NCI-H82 treated with DMSO at 0.1 percent for 48 hours (cell line): ENCODE measurements at regions not wholly inside any gene's neighbourhood (a gene's known extent, or its start where the extent isn't known, plus 50 kb on each side); places are given as distances from the start of the nearest gene placed in this dataset.
"Not testable (repeated sequence)": the region's sequence is repeated elsewhere in the genome, so short reads cannot be mapped to it uniquely, and the experiment has no call there.

ENCODE experiments used
- DNase-seq: peaks from one replicate; lab custom pipeline; 2025; ENCODE audit not compliant: unreplicated experiment; lab: John Stamatoyannopoulos, UW

DNA sequence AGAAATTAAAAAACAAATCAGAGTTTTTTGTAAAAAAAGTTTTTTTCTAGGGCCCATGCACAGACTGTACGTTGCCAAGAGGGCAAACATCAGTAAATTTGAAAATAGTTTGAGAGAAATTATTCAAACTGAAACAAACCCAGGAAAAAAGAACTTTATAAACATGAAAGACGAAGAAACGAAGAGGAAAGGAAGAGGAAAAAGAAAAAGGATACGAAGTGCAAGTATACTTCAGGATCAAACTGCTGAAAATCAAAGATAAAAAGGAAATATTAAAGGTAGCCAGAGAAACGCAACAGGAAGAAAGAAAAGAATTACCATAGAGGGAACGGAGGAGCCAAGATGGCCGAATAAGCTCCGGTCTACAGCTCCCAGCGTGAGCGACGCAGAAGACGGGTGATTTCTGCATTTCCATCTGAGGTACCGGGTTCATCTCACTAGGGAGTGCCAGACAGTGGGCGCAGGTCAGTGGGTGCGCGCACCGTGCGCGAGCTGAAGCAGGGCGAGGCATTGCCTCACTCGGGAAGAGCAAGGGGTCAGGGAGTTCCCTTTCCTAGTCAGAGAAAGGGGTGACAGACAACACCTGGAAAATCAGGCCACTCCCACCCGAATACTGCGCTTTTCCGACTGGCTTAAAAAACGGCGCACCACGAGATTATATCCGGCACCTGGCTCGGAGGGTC is 94.4 kb upstream of the GAS1 start:
- DNase-seq: not testable (repeated sequence)

DNA sequence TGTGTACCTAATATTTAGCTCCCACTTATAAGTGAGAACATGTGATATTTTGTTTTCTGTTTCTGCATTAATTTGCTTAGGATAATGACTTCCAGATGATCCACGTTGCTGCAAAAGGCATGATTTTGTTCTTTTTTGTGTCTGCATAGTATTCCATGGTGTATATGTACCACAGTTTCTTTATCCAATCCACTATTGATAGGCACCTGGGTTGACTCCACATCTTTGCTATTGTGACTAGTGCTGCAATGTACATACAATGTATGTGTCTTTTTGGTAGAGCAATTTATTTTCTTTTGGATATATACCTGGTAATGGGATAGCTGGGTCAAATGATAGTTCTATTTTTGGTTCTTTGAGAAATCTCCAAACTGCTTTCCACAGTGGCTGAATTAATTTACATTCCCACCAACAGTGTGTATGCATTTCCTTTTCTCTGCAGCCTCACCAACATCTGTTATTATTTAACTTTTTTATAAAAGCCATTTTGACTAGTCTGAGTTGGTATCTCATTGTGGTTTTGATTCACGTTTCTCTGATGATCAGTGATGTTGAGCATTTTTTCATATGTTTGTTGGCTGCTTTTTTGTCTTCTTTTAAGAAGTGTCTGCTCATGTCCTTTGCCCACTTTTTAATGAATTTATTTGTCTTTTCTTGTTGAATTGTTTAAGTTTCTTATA is 102.8 kb upstream of the GAS1 start:
- DNase-seq: not testable (repeated sequence)

DNA sequence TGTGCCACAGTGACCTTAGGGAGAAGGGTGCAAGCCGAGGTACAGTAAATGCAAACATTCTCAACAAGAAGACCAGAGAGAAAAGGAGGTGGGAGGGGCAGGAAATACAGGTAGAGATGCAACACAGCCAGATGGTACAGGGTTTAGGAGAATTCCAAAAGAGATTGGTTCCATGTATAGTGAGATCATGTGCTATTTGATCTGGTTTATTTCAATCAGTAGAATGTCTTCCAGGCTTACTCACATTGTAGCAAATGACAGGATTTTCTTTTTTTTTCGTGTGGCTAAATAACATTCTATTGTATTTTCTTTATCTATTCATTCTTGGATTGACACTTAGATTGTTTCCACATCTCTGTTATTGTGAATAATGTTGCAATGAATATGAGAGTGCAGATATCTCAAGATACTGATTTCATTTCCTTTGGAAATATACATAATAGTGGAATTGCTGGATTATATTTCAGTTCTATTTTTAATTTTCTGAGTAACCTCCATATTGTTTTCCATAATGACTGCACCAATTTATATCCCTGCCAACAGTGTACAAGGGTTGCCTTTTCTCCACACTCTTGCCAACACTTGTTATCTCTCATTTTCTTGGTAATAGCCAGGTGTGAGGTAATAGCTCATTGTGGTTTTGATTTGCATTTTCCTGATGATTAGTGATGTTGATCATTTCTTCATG is 107.8 kb upstream of the GAS1 start:
- DNase-seq: no peak

GRCh38 chr9:87059772-87060171 is 112.5 kb upstream of the GAS1 start:
- no peak for DNase-seq

DNA sequence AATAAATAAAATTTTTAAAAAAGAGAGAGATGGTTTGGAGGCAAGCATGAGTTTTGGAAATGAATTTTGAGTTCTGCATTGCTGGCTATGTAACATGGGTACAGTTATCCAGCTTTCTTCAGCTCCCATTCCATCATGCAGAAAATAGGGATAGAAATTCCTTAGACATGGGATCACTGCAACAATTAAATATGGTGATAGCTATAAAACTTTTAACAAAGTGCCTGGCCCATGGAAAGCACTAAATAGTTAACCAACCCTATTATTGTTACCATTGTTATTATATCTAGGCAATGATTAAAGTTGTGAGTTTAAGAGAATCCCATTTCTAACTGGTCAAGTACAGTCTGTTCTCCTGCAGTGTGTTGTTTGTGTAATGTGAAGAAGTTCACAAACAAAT is 115.4 kb upstream of the GAS1 start:
- no peak for DNase-seq

GRCh38 chr9:87063246-87063645 is 115.9 kb upstream of the GAS1 start:
- DNase-seq: no peak

DNA sequence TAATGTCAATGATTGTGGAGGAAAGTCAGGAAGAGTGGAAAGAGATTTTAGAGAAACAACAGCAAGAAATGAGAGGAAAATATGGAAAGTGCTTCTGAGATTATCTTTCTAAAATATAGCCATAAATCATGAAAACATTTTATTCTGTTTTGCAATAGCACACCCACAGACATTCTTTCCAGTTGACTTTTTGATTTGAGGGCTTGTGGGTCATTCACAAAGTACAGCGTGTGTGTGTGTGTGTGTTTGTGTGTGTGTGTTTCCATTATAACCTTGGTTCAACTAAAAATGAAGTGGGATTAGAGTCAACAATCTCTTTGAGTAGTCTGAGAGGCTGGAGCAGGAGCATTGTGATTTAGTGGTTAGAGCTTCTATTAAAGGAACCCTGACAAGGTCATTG is 116.6 kb upstream of the GAS1 start:
- no peak for DNase-seq

DNA sequence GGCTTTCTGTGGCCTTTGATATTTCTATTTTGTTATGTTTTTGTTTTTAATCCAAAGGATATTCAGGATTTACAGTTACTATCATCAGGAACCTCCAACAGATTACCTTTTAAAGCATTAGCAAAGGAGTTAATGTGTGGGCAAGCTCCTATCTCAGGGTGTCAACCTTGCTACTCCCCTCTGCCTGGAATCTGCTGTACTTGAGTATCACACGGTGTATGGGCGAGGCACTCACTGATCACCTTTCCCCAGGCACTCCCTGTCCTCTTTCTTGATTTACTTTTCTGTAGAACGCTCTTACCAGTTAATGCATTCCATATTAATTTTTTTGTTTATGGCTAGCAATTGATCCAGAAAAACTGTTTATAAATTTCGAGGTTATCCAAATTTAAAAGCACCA is 117.0 kb upstream of the GAS1 start:
- no peak for DNase-seq

- no peak for DNase-seq
Measured at GRCh38 chr9:87065981-87066380, 118.7 kb upstream of the GAS1 start.

DNA sequence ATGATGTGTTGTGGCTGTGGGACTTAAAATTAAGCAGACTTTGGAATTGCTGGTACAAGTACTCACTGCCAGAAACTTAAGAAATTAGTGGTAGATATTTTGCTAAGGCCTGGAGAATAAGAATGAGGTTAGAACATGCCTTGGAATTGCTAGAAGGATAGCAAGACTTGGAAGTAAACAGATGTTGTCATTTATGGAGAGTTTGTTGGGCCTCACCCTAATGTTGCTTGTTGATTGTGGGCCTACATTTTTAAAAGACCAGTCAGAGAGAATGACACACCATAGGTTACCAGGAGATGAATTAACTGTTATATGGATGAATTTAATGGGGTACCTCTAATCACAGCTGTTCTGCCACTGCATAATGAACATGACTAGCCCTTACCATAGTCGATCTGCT is 120.1 kb upstream of the GAS1 start:
- no peak for DNase-seq

DNA sequence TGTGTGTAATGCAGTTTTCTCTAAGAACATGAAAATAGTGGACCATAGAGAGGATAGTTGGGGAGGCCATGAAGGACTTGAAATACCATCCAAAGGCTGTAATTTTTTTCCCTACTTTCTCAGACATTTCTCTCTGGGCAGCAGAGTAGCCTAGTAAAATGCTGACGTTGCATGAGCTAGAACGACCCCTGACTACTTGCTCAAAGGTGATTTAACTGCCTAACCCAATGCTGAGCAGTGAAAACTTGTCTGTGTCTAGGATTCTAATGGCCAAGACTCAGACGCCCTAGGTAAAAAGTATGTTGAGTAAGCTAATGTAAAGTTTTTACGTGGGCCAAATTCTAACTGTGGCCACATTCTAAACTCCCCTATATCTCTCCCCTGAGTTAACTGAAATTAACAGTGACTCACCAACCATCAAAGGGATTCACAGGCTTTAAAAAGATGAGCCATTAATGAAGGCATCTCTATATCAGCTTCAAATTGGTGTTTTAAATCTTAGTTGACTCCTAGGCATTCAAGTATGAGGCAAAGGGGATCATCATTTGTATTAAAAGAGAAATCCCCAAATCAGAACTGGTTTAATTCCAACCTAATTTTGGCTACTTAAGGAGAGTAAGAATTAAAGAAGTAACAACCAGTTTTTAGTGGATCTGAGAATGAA is 121.0 kb upstream of the GAS1 start:
- DNase-seq: no peak

- DNase-seq: no peak
Measured at GRCh38 chr9:87069690-87070089, 122.4 kb upstream of the GAS1 start.

- no peak for DNase-seq
Measured at GRCh38 chr9:87070336-87070735, 123.0 kb upstream of the GAS1 start.

- no peak for DNase-seq
Measured at GRCh38 chr9:87071473-87071872, 124.2 kb upstream of the GAS1 start.

DNA sequence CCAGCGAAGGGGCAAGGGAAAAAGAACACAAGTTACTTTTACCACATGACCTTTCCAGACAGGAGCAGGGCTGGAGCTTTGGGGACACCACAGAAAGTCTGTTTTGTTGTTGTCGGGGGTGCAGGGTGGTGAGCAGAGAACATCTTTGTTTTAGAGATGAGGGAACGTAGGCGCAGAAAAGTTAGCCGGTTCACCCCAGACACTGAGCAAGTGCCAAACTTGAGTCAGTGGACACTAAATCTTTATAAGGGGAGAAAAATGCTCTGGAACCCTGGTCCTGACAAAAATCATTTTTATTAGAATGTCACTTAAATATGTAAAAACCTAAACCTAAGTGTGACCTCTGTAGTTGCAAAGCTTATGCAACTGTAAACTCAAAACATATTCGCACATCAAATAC is 126.4 kb upstream of the GAS1 start:
- no peak for DNase-seq

DNA sequence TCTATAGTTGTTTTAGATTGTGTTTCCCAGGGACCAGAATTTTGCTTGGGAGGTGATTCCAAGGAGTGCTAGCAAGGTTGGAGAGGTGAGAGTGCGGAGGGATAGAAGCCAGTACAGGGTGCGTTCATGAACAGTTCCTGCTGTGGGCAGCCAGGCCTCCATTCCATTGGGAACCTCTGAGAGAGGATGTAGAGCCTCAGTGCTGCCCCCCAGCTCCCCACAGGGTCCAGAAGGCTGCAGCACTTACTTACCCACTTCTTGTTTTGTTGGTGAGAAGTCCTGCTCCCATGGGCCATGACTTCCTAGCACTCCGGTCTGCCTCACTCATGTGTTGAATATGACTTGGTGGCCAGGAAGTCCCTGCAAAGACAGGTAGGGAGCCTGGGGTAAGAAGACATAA is 128.2 kb upstream of the GAS1 start:
- DNase-seq: no peak

GRCh38 chr9:87076825-87077224 is 129.5 kb upstream of the GAS1 start:
- no peak for DNase-seq

GRCh38 chr9:87077986-87078385 is 130.7 kb upstream of the GAS1 start:
- DNase-seq: no peak

GRCh38 chr9:87080512-87081264 is 133.4 kb upstream of the GAS1 start:
- no peak for DNase-seq

DNA sequence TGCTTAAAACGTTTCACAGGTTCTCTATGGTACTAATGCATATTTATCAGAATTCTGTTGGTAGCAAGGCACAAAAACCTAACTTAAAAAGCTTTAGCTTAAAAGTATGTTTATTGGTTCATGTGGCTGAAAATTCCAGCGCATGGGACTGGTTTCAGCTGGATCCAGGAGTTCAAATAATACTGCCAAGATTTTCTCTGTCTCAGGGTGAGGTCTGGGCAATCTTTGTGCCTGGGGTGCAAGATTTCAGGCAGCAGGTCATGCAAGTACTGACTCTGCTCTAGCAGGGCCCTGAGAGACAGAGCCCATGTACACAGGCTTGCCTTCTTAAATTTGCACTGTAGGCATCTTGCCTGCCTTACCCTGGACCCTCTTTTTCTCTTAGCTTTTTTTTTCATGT is 134.2 kb upstream of the GAS1 start:
- DNase-seq: no peak

DNA sequence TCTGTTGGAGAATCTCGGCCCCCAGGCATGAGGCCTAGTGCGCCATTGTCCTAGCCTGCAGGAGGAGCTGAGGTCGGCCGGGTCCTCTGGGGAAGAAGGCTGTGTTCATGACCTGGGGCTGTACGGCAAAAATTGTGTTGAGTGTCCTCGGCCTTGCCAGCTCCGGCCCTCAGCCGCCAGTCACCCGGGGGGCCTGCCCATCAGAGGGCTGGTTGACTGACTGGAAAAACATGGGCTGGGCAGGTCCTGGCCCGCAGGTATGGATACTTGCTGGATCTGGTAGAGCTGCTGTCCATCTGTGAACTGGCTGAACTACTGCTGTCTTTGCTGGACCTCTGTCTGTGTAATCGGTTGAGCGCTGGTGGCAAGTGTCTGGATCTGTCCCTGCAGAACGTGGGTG is 136.7 kb upstream of the GAS1 start:
- no peak for DNase-seq
